Fibroblast of pulmonary artery (primary cell): ENCODE measurements at regions not wholly inside any gene's neighbourhood (a gene's known extent, or its start where the extent isn't known, plus 50 kb on each side); places are given as distances from the start of the nearest gene placed in this dataset.

ENCODE experiments used
- DNase-seq: peaks from one replicate; pipeline ENCODE4 v3.0.0-alpha.2; 2010; ENCODE audit warnings: low read depth
- H3K4me3 ChIP-seq: replicated peaks from 2 replicates; pipeline ENCODE4 v1.5.1; 2011; ENCODE audit warnings: low read depth, mild to moderate bottlenecking, control low read depth, low read length, moderate library complexity
- CTCF ChIP-seq: IDR thresholded peaks from 2 replicates; pipeline ENCODE4 v1.5.1; 2011; ENCODE audit warnings: mild to moderate bottlenecking, control low read depth, low read length, inconsistent platforms; ENCODE audit errors: missing control alignments

GRCh38 chr3:64957408-64958198, 269.8 kb upstream of the ADAMTS9 start:
- no peak overlapping the region for H3K4me3 ChIP-seq
- DNase-seq, result peak; percentile 23
- TF ChIP-seq CTCF, result no peak

GRCh38 chr3:64956711-64957325, 269.0 kb upstream of the ADAMTS9 start:
- H3K4me3 ChIP-seq, result no peak overlapping the region
- TF ChIP-seq CTCF, result no peak
- no peak for DNase-seq

- DNase-seq, result peak; percentile 24
- TF ChIP-seq CTCF, result no peak
- no peak overlapping the region for H3K4me3 ChIP-seq
Observed at GRCh38 chr3:64954995-64955636, 267.3 kb upstream of the ADAMTS9 start.

GRCh38 chr3:64945171-64945729, 257.4 kb upstream of the ADAMTS9 start:
- peak; percentile 26 for DNase-seq
- no peak overlapping the region for H3K4me3 ChIP-seq
- TF ChIP-seq CTCF, result no peak

- DNase-seq, result no peak
- H3K4me3 ChIP-seq, result no peak overlapping the region
- no peak for TF ChIP-seq CTCF
Observed at GRCh38 chr3:64943866-64944265, 256.1 kb upstream of the ADAMTS9 start.

- no peak overlapping the region for H3K4me3 ChIP-seq
- DNase-seq, result no peak
- no peak for TF ChIP-seq CTCF
Observed at GRCh38 chr3:64940596-64941348, 253.0 kb upstream of the ADAMTS9 start.
